ENCODE measurements at regions not wholly inside any gene's neighbourhood (a gene's known extent, or its start where the extent isn't known, plus 50 kb on each side); places are given as distances from the start of the nearest gene placed in this dataset.

- TF ChIP-seq PRDM10 (IDR thresholded peaks at IDR 0.05; ENCODE audit: partially characterized antibody): no peak
- TF ChIP-seq ZNF318 (IDR thresholded peaks at IDR 0.05; ENCODE audit: borderline replicate concordance in 1 of 2, low read depth in 1 of 2): no peak
- TF ChIP-seq STAT5A (IDR thresholded peaks at IDR 0.05; ENCODE audit: borderline replicate concordance, low read length): no peak
- no peak for TF ChIP-seq SNAPC5 (CRISPR knock-in tag; IDR thresholded peaks at IDR 0.05)
Observed at GRCh38 chrX:39648548-39649254, 449.1 kb downstream of the BCOR start (continued).
